ENCODE measurements at regions not wholly inside any gene's neighbourhood (a gene's known extent, or its start where the extent isn't known, plus 50 kb on each side); places are given as distances from the start of the nearest gene placed in this dataset.
"Not testable (repeated sequence)": the region's sequence is repeated elsewhere in the genome, so short reads cannot be mapped to it uniquely, and the experiment has no call there.

- DNase-seq (ENCODE audit: insufficient read length, low spot score) (no peak), FAIRE-seq (no peak)
- no peak for TF ChIP-seq POLR2A (IDR thresholded peaks at IDR 0.05; ENCODE audit: low read depth, low read length)
Measured at GRCh38 chr11:15347969-15348734, 233.4 kb downstream of the INSC start.

GRCh38 chr11:15349413-15349812, 234.7 kb downstream of the INSC start:
- FAIRE-seq (no peak), DNase-seq (ENCODE audit: insufficient read length, low spot score) (no peak)
- TF ChIP-seq POLR2A (IDR thresholded peaks at IDR 0.05; ENCODE audit: low read depth, low read length) = no peak

DNA sequence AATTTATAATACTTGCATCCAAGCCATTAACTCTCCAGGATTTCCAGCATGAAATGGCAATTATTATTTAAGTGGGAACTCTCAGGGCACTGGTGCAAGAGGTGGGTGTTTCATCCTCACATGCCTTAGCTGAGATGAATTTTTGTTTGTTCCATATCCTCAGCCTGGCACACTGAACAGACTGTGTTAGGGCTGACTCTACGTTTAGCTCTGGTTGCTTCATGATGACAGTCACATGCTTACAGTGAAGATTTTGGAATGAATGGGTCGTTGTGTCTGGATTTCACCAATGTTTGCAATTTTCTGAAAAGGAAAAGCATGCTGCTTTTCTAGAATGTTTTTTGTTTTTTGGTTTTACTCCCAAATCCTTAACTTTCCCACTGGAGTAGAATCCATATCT, 246.6 kb downstream of the INSC start:
- no peak for DNase-seq (ENCODE audit: insufficient read length, low spot score)
- no peak for TF ChIP-seq POLR2A (IDR thresholded peaks at IDR 0.05; ENCODE audit: low read depth, low read length)
- no peak for FAIRE-seq

GRCh38 chr11:15365286-15365685, 250.6 kb downstream of the INSC start:
- FAIRE-seq; DNase-seq (ENCODE audit: insufficient read length, low spot score): not testable (repeated sequence)

DNA sequence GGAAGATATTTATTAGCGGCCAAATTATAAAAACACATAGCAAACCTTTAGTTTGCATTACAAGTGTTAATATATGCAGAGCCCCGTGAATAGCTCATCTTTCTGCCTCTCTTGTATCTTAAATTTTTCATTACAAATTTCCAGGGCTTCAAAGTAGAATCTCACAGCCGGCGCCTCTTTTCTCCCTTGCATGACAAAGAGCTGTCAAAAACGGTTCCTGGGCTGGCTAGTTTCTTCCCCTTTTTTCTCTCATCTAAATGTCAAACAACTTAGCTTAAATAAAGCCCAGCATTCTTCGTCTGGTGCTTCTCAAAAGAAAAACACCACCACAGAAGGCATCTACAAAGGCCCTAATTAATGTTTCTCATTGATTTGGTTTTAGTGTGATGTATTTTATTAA, 253.0 kb downstream of the INSC start:
- no peak for FAIRE-seq
- DNase-seq (ENCODE audit: insufficient read length, low spot score) = no peak
- TF ChIP-seq POLR2A (IDR thresholded peaks at IDR 0.05; ENCODE audit: low read depth, low read length) = no peak

DNA sequence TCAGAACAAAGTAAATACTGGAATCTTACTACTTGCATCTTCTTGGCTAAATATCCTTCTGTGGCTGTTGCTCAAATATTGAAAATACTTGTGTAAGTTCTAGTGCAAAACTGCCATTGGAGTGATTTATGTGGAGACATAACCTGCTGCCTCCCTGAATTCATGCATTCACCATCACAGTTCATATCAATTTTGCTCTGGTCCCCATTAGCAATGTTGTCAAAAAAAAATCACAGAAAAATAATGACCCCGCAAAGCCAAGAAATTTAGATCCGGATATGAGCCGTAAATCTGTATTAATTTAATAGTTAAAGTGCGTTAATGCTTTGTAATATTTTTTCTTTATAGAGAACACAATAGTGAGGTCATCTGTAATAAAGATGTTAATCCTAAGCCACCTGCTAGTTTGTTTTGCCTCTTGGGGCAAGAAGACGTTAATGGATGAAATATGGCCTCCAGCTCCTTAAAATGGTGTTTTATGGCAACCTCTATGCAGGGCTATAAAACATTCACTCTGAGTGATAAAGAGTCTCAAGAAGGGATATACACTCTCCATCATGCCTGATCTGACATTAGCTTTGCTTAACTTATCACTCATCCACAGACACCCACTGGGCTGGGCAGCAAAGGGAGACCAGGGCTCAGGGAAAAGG, 255.9 kb downstream of the INSC start:
- DNase-seq (ENCODE audit: insufficient read length, low spot score) (no peak), FAIRE-seq (no peak)
- no peak for TF ChIP-seq POLR2A (IDR thresholded peaks at IDR 0.05; ENCODE audit: low read depth, low read length)

GRCh38 chr11:15371533-15371932, 256.8 kb downstream of the INSC start:
- FAIRE-seq = no peak
- no peak for DNase-seq (ENCODE audit: insufficient read length, low spot score)
- no peak for TF ChIP-seq POLR2A (IDR thresholded peaks at IDR 0.05; ENCODE audit: low read depth, low read length)

DNA sequence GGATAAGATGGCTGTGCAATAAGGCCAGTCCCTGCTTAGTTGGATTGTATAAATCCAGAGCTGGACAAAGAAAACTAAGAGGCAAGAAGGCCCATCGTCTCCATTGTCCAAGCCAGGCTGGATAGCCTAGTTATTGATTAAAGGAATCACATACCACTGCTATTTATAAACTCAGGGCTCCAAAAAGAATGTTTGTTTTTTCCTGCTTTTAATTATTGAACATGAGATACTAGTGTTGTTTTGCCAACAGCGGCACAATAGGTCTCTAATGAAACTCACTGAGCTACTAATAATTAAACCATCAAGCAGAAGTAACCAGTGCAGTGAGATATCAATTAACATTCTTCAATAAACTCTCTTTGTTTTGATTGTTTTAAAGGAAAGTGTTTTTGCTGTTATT, 259.7 kb downstream of the INSC start:
- TF ChIP-seq POLR2A (IDR thresholded peaks at IDR 0.05; ENCODE audit: low read depth, low read length) = no peak
- DNase-seq (ENCODE audit: insufficient read length, low spot score) (no peak), FAIRE-seq (no peak)

DNA sequence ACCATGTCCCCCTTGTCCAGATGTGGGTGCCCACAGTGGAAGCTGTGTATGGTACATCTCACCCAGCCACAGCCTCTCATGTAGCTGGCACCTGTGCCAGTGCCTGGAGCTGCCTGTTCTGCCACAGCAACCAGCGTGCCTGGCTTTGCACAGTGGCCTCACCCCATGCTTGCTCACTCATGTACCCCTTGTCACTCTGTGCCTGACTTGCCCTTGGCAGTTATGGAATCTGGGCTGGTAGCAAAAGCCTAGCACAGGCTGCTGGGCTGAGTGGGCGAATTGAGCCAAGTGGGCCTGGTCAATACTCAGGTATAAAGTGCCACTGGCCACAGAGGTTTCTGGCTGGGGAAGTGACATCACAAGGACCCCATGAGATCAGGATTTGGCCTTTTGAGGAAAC, 264.2 kb downstream of the INSC start:
- DNase-seq (ENCODE audit: insufficient read length, low spot score) (no peak), FAIRE-seq (no peak)
- TF ChIP-seq POLR2A (IDR thresholded peaks at IDR 0.05; ENCODE audit: low read depth, low read length) = no peak

- DNase-seq (ENCODE audit: insufficient read length, low spot score) = no peak
- no peak for FAIRE-seq
- TF ChIP-seq POLR2A (IDR thresholded peaks at IDR 0.05; ENCODE audit: low read depth, low read length) = no peak
Measured at GRCh38 chr11:15379483-15379882, 264.8 kb downstream of the INSC start.

GRCh38 chr11:15390857-15391256, 276.1 kb downstream of the INSC start:
- TF ChIP-seq POLR2A (IDR thresholded peaks at IDR 0.05; ENCODE audit: low read depth, low read length) = no peak
- no peak for DNase-seq (ENCODE audit: insufficient read length, low spot score)
- FAIRE-seq = no peak

GRCh38 chr11:15396778-15397177, 282.1 kb downstream of the INSC start:
- no peak for DNase-seq (ENCODE audit: insufficient read length, low spot score)
- TF ChIP-seq POLR2A (IDR thresholded peaks at IDR 0.05; ENCODE audit: low read depth, low read length) = no peak
- no peak for FAIRE-seq

- DNase-seq (ENCODE audit: insufficient read length, low spot score) (no peak), FAIRE-seq (no peak)
- no peak for TF ChIP-seq POLR2A (IDR thresholded peaks at IDR 0.05; ENCODE audit: low read depth, low read length)
Measured at GRCh38 chr11:15406851-15407351, 292.2 kb downstream of the INSC start.

DNA sequence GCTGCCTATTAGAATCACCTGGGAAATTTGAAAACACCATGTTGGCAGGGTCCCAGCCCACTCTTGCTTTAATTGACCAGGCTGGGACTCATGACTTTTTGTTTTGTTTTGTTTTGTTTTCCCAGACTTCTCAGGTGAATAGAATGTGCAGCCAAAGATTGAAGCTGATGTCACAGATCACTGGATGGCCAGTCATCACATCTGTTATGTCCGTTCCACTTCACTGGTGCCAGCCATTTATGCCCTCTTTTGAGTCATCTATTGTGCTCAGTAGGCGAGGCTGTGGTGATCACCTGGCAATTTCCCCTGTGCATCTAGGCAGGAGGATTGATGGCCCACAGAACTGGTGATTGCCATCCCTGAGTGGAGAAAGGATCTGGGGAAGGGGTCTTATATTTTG, 297.3 kb downstream of the INSC start:
- TF ChIP-seq POLR2A (IDR thresholded peaks at IDR 0.05; ENCODE audit: low read depth, low read length) = no peak
- no peak for DNase-seq (ENCODE audit: insufficient read length, low spot score)
- FAIRE-seq = no peak

DNA sequence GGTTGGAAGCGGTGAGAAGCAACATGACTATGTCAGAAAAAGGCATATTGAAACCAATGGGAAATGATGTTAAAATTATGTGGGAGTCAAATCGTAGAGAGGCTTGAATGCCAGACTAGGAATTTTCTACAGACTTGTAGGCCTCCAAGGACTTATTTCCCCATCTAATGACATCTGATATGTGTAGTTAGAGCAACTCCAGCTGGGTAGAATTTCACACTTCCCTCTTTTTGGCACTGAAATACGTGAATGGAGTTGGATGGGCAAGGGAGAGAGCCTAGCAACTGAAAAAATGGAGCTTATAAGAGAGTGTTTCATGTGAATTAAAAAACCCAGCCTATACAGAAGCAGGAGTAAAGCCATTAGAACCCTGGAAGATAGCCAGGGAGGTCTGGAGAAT, 304.2 kb downstream of the INSC start:
- TF ChIP-seq POLR2A (IDR thresholded peaks at IDR 0.05; ENCODE audit: low read depth, low read length) = no peak
- no peak for FAIRE-seq
- no peak for DNase-seq (ENCODE audit: insufficient read length, low spot score)

All from H54 (cell line).